ENCODE measurements at regions not wholly inside any gene's neighbourhood (a gene's known extent, or its start where the extent isn't known, plus 50 kb on each side); places are given as distances from the start of the nearest gene placed in this dataset.
"Not testable (repeated sequence)": the region's sequence is repeated elsewhere in the genome, so short reads cannot be mapped to it uniquely, and the experiment has no call there.

DNA sequence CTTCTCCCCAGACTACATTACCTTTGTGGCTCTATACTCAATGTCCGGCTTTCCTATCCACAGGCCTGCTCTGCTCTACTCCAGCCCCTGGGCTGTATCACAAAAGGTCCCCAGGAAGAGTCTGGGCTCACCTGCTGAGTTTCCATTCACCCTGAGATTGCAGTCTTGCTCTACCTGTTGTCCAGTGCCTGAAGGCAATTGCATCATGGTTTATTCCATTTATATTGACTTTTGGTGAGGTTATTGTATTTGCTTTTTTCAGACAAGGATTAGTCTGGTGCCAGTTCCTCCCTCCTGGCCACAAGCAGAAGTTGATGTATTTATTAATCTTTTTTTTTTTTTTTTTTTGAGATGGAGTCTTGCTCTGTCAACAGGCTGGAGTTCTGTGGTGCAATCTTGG, 273.1 kb downstream of the XPNPEP1 start:
- DNase-seq, result no peak

GRCh38 chr10:109647627-109648026, 275.7 kb downstream of the XPNPEP1 start:
- DNase-seq, result no peak

- DNase-seq, result no peak
These were observed 289.5 kb downstream of the XPNPEP1 start for GRCh38 chr10:109633846-109634245.

DNA sequence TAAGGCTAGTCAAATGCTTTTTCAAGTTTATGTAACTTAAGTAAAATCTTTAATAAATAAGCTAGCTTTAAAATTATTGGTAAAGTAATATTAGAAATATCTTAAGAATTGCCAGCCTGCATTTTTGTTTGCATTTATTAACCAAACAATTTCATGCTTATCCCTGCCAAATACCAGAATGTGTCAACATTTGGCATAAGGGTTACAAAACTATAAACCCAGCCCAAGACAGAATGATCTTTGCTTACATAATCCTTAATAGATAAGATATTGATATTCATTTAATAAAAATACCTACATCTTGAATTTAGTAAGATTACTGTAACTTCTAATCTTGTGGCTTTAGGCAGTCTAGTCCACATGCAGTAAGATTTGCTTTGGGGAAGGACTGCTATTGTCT, 290.3 kb downstream of the XPNPEP1 start:
- DNase-seq, result not testable (repeated sequence)

DNA sequence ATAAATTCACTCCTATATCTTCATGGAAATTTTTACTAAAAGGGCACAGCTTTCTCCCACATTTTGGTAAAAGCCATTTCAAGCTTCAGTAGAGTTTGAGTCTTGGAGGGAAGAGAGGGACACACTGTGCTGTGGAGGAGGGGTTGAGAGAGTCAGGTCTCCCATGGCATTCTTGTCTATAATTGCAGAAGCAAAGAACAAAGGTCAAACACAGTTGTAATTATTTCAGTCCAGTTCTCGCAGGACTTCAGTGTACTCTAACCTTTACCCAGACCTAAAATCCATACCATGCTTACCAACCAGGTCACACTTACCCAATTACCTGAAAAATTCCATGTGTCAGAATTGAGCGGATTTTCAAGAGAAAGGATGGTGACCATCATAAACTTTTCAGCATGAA, 298.4 kb downstream of the XPNPEP1 start:
- DNase-seq, result no peak

- DNase-seq, result no peak
These were observed 300.7 kb downstream of the XPNPEP1 start for GRCh38 chr10:109622566-109622965.

GRCh38 chr10:109620396-109620795, 302.9 kb downstream of the XPNPEP1 start:
- DNase-seq, result no peak

DNA sequence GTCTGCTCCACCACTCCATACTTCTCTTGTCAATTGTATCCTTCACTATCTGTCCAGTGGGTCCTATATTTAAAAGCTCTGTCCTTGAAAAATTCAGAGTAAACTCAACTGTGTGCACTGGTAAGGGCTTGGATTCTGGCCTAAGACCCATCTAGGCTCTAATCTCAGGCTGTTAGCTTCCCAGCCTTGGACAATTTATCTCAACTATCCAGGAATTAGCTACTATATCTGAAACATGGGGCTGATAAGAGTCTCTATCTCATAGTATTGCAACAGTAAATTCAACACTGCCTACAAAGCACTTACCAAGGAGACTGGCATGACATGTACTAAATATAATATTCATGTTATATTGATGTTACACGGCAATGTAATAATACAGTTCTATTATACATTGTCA, 303.4 kb downstream of the XPNPEP1 start:
- DNase-seq, result no peak

- DNase-seq, result no peak
These were observed 304.6 kb downstream of the XPNPEP1 start for GRCh38 chr10:109618748-109619147.

DNA sequence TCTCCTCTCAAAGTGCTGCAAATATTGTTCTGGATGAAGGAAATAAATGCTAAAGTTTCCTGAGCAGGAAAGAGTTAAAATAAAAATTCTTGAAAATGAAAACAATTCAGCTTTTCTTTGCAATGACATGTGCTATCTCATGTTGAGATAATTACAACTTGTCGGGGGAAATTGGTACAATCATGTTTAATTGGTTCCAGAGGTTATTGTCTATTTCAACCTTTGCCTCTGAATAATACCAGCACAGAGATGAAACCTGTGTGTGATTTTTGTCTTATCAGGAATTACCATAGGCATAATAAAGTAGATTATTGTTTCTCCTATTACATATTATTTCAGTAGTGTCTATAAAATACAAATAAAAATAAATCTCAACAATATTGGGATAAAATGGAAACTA, 305.0 kb downstream of the XPNPEP1 start:
- no peak for DNase-seq

DNA sequence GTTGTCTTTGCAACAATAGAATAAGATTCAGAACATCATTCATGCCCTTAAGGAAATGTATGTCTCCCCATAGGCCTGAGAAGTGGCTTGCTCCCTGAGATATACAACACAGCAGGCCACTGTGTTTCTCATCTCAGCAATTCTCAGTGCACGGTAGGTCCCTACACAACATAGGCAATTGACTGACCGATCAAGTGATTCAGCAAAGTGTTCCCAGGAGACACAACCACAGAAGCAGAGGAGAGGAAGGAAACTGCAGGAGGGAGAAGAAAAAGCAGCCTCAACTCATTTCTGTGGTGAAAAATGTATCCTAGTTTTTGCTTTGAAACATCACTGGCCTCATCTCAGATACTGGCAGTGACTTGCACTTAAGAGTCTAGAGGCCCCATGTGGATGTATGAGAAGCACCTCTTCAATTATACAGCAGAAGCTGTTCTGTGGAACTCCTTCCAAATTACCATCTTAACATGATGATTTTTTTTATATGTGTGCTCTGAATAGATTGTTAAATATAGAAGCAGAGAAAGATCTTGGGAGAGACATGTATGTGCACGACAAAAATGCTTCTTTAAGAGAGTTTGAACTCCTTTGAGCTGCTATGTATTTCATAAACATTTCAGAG, 306.8 kb downstream of the XPNPEP1 start:
- DNase-seq, result no peak

- not testable (repeated sequence) for DNase-seq
These were observed 328.0 kb downstream of the XPNPEP1 start for GRCh38 chr10:109595356-109595755.

DNA sequence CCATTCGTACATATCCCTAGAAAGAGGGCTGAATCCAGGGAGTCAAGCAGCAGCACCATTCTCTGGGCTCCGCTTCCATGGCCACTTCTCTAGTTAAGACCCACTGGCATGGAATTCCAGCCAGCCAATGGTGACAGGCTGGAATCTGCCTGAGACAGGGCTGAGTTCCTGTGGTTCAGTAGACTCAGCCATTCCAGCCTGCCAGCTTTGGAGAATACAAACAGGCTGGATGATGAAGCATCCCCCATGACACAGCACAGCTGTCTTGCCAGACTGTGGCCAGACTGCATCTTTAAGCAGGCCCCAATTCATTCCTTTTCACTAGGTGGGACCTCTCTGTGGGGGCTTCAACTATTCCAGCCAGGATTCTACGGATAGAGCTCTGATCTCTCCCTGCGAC, 329.6 kb downstream of the XPNPEP1 start:
- DNase-seq, result no peak

DNA sequence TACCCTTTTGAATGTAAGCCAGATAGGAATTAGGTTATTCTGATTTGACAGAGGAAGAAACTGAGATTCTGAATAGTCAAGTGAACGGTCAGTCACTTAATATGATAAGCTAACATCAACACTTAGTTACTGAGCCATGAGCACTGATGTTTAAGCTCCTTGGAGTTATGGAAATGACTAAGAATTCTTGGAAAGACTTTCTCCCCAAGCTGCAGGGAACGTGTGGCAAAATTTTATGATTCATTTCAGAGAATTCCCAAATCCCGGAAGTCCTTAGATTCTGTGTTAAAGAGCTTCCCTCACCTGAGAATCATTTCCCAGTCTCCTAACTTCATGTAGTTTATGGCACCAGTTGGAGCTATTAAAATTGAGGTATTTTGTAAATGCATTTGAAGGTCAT, 330.9 kb downstream of the XPNPEP1 start:
- no peak for DNase-seq

- no peak for DNase-seq
These were observed 331.7 kb downstream of the XPNPEP1 start for GRCh38 chr10:109591601-109592000.

- no peak for DNase-seq
These were observed 335.1 kb downstream of the XPNPEP1 start for GRCh38 chr10:109588259-109588658.

GRCh38 chr10:109587366-109587765, 335.9 kb downstream of the XPNPEP1 start:
- DNase-seq, result no peak

GRCh38 chr10:109556399-109556798, 366.9 kb downstream of the XPNPEP1 start:
- no peak for DNase-seq

DNA sequence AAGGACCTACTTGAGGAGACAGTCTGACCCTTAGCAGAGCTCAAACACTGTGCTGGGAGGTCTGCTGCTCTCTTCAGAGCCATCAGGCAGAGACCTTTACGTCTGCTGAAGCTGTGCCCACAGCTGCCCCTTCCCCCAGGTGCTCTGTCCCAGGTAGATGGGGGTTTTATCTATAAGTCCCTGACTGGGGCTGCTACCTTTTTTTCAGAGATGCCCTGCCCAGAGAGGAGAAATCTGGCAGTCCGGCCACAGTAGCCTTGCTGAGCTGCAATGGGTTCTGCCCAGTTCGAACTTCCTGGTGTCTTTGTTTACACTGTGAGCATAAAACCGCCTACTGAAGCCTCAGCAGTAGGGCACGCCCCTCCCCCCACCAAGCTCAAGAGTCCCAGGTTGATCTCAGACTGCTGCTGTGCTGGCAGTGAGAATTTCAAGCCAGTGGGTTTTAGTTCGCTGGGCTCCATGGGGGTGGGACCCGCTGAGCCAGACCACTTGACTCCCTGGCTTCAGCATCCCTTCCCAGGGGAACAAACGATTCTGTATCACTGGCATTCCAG, 381.2 kb downstream of the XPNPEP1 start:
- not testable (repeated sequence) for DNase-seq

GRCh38 chr10:109534193-109534592, 389.1 kb downstream of the XPNPEP1 start:
- DNase-seq, result no peak

DNA sequence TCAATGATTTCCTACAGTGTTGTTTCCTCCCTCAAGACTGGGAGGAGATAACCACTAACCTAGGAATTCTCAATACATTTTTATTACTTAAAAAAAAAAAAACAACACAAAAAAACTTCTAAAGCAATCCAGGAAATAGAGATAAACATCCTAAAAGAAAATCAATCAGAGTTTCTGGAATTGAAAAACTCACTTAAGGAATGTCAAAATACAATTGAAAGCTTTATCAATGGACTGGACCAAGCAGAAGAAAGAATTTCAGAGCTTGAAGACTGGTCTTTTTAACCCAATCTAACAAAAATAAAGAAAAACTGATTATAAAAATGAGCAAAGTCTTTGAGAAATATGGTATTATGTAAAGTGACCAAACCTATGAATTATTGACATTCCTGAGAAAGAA, 394.1 kb downstream of the XPNPEP1 start:
- DNase-seq, result no peak

- DNase-seq, result no peak
These were observed 405.6 kb downstream of the XPNPEP1 start for GRCh38 chr10:109517748-109518147.

DNA sequence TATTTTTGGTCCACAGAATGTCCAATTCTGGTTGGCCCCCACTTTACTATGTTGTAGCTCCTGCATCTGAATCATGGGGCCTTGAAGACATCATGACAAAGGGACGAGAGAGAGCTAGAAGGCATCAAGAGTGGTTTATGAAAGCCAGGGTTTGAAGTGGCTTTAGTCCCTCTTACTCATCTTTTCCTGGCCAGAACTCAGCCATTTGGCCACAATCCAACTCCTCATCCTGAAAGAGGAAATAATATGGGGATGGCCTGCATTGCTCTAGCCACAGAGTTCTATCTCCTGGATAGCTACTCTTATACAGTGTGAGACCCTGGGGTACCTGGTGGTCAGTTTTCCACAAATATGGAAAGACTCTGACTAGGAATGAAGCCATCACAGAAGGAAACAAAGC, 418.9 kb downstream of the XPNPEP1 start:
- DNase-seq, result no peak

GRCh38 chr10:109487691-109488090, 435.6 kb downstream of the XPNPEP1 start:
- DNase-seq, result no peak
